Keratinocyte (primary cell): ENCODE measurements at regions not wholly inside any gene's neighbourhood (a gene's known extent, or its start where the extent isn't known, plus 50 kb on each side); places are given as distances from the start of the nearest gene placed in this dataset.

Experiments used
- DNase-seq: peaks from one replicate; pipeline ENCODE4 v3.0.0-alpha.2; 2011; ENCODE audit warnings: low read depth, missing footprints, low spot score
- FAIRE-seq: peaks from 2 replicates; lab custom pipeline; 2011; peaks lifted over from hg19 to GRCh38; lab: Jason Lieb, UNC
- H2AFZ ChIP-seq: 2 replicates; pipeline ENCODE4 v1.6.0; 2012; ENCODE audit warnings: low read length, control low read depth, inconsistent platforms; ENCODE audit not compliant: control insufficient read depth
- H3K27ac ChIP-seq: 2 replicates; pipeline ENCODE4 v1.5.1; 2011; ENCODE audit warnings: low read length; ENCODE audit not compliant: control insufficient read depth, insufficient read depth
- H3K27me3 ChIP-seq: 3 replicates; pipeline ENCODE4 v1.6.0; 2011; ENCODE audit warnings: low read length; ENCODE audit not compliant: control insufficient read depth, insufficient read depth; ENCODE audit errors: extremely low read depth
- H3K36me3 ChIP-seq, 2 experiments: 2 replicates in 1 of 2; 3 replicates in 1 of 2; pipeline ENCODE4 v1.5.1; 2011; ENCODE audit warnings: low read length in 2 of 2, mild to moderate bottlenecking in 1 of 2; ENCODE audit not compliant: control insufficient read depth in 2 of 2, insufficient read depth in 2 of 2; ENCODE audit errors: extremely low read depth in 1 of 2
- H3K4me1 ChIP-seq: 3 replicates; pipeline ENCODE4 v1.5.1; 2011; ENCODE audit warnings: low read length; ENCODE audit not compliant: control insufficient read depth, insufficient read depth; ENCODE audit errors: extremely low read depth
- H3K4me2 ChIP-seq: 3 replicates; pipeline ENCODE4 v1.6.0; 2011; ENCODE audit warnings: low read depth, low read length; ENCODE audit not compliant: control insufficient read depth, insufficient read depth; ENCODE audit errors: extremely low read depth
- H3K4me3 ChIP-seq, 3 experiments: fragments of 200-600 bp in 1 of 3; sonication (generic) in 1 of 3; 2 replicates in 2 of 3; 3 replicates in 1 of 3; pipeline ENCODE4 v1.5.1; 2011 to 2016; ENCODE audit warnings: low read length in 3 of 3, mild to moderate bottlenecking in 3 of 3, control low read depth in 2 of 3, inconsistent platforms in 1 of 3, low read depth in 1 of 3, mixed read lengths in 1 of 3, mixed run types in 1 of 3, moderate library complexity in 1 of 3; ENCODE audit not compliant: control insufficient read depth in 2 of 3, insufficient read depth in 2 of 3; ENCODE audit errors: extremely low read depth in 1 of 3
- H3K79me2 ChIP-seq: 2 replicates; pipeline ENCODE4 v1.6.0; 2012; ENCODE audit warnings: low read length; ENCODE audit not compliant: control insufficient read depth, insufficient read depth
- H3K9ac ChIP-seq: 3 replicates; pipeline ENCODE4 v1.6.0; 2011; ENCODE audit warnings: low read length; ENCODE audit not compliant: control insufficient read depth, insufficient read depth; ENCODE audit errors: extremely low read depth
- H3K9me1 ChIP-seq: 3 replicates; pipeline ENCODE4 v1.6.0; 2011; ENCODE audit warnings: low read length; ENCODE audit not compliant: control insufficient read depth, insufficient read depth; ENCODE audit errors: extremely low read depth
- H3K9me3 ChIP-seq: 2 replicates; pipeline ENCODE4 v1.5.1; 2012; ENCODE audit warnings: low read depth, low read length; ENCODE audit not compliant: control insufficient read depth
- H4K20me1 ChIP-seq: 3 replicates; pipeline ENCODE4 v1.6.0; 2011; ENCODE audit warnings: low read length; ENCODE audit not compliant: control insufficient read depth, insufficient read depth; ENCODE audit errors: extremely low read depth
- CTCF ChIP-seq, 3 experiments: IDR thresholded peaks in 1 of 3; conservative IDR thresholded peaks in 1 of 3; optimal IDR thresholded peaks in 1 of 3; 2 replicates in 2 of 3; 3 replicates in 1 of 3; pipeline versions ENCODE3 to v1.5.1; 2011; ENCODE audit warnings: low read length in 3 of 3, mild to moderate bottlenecking in 3 of 3, moderate library complexity in 2 of 3, control low read depth in 1 of 3, inconsistent platforms in 1 of 3; ENCODE audit not compliant: insufficient read depth in 2 of 3; ENCODE audit errors: extremely low read depth in 1 of 3
- EZH2 ChIP-seq: IDR thresholded peaks from one replicate; pipeline ENCODE4 v1.6.1; 2012; ENCODE audit warnings: inconsistent platforms, mild to moderate bottlenecking, low read length, moderate library complexity
- dilution Hi-C: fragments of 300-500 bp; cut with MboI; formaldehyde crosslinking; loops from one replicate; pipeline ENCODE4 v1.7.0; 2020; ENCODE audit warnings: low sequenced_read_pairs; ENCODE audit not compliant: extremely low pct_ligation_motif_present

- no peaks in the 10 kb centered on the region for H3K27me3 ChIP-seq
- H3K9me3 ChIP-seq, result no peaks in the 10 kb centered on the region
- no peaks in the 10 kb centered on the region for H4K20me1 ChIP-seq
- no peak overlapping the region for H3K27ac ChIP-seq
- no peak for FAIRE-seq
- H3K36me3 ChIP-seq, result no peaks in the 10 kb centered on the region
- no peak for TF ChIP-seq CTCF (optimal IDR thresholded peaks at IDR 0.05 in 1 of 3, IDR thresholded peaks at IDR 0.05 in 1 of 3, conservative IDR thresholded peaks at IDR 0.05 in 1 of 3; ENCODE audit: extremely low read depth in 1 of 3, insufficient read depth in 2 of 3, low read length in 3 of 3)
- no peak overlapping the region for H2AFZ ChIP-seq
- H3K9me1 ChIP-seq, result no peaks in the 10 kb centered on the region
- no peak overlapping the region for H3K4me3 ChIP-seq
- H3K4me2 ChIP-seq, result no peak overlapping the region
- no peaks in the 10 kb centered on the region for H3K4me1 ChIP-seq
- no peaks in the 10 kb centered on the region for H3K79me2 ChIP-seq
- dilution Hi-C loops, result no loop called here
- no peak overlapping the region for H3K9ac ChIP-seq
- no peak for DNase-seq
Observed at GRCh38 chr11:80987171-80987570, 1546.3 kb upstream of the TENM4 start.

- Histone ChIP-seq H3K36me3 (no peaks in the 10 kb centered on the region), H3K4me2 (no peak overlapping the region), H3K4me3 (no peak overlapping the region), H3K27ac (no peak overlapping the region), H2AFZ (no peak overlapping the region), H3K9me1 (no peaks in the 10 kb centered on the region), H3K9me3 (no peaks in the 10 kb centered on the region), H4K20me1 (no peaks in the 10 kb centered on the region), H3K9ac (no peak overlapping the region), H3K79me2 (no peaks in the 10 kb centered on the region), H3K27me3 (no peaks in the 10 kb centered on the region), H3K4me1 (no peaks in the 10 kb centered on the region)
- TF ChIP-seq EZH2 (no peak), CTCF (optimal IDR thresholded peaks at IDR 0.05 in 1 of 3, IDR thresholded peaks at IDR 0.05 in 1 of 3, conservative IDR thresholded peaks at IDR 0.05 in 1 of 3; ENCODE audit: extremely low read depth in 1 of 3, insufficient read depth in 2 of 3, low read length in 3 of 3) (no peak)
- FAIRE-seq, result no peak
- dilution Hi-C loops, result no loop called here
- no peak for DNase-seq
Observed at GRCh38 chr11:80986421-80987074, 1545.7 kb upstream of the TENM4 start.
